NCI-H1417 (cell line): ENCODE measurements at regions not wholly inside any gene's neighbourhood (a gene's known extent, or its start where the extent isn't known, plus 50 kb on each side); places are given as distances from the start of the nearest gene placed in this dataset.

Experiments
- DNase-seq, 3 experiments: peaks; one replicate each; lab custom pipeline; 2025; lab: John Stamatoyannopoulos, UW

DNA sequence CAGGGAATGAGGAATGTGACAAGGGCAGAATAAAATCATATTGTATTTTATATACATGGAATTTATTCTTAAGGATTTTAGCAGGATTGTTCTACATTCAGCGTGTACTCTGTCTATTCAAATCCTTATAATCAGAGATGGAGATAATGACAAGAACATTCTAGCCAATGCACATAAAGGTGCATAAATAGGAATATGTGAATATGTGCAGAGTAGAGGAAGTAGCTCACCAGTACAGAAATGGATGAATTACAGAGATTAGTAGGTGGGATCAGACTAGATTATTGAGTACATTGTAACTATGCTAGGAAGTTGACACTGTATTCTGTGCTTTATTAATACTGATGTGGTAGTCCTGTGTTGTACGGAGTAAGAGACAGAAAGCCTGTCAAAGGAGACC, 1308.8 kb downstream of the FAM181B start:
- DNase-seq = no peak

DNA sequence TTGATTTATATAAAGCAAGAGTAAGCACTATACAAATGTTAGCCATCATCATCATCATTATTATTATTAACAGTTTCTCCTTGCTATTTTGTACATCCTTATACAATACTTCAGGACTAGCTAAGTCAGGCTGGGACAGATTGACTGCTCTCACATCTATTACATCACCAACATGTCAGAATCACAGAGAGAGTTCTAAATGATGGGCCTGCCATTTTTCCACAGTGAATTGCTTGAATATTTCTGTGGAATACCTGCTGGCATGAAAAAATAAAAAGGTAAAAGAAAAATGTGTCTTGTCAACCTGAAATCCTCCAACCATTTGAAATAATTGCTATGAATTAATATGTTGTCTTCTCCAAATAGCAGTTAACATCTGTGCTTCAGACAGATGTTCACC, 1311.3 kb downstream of the FAM181B start:
- DNase-seq = no peak

DNA sequence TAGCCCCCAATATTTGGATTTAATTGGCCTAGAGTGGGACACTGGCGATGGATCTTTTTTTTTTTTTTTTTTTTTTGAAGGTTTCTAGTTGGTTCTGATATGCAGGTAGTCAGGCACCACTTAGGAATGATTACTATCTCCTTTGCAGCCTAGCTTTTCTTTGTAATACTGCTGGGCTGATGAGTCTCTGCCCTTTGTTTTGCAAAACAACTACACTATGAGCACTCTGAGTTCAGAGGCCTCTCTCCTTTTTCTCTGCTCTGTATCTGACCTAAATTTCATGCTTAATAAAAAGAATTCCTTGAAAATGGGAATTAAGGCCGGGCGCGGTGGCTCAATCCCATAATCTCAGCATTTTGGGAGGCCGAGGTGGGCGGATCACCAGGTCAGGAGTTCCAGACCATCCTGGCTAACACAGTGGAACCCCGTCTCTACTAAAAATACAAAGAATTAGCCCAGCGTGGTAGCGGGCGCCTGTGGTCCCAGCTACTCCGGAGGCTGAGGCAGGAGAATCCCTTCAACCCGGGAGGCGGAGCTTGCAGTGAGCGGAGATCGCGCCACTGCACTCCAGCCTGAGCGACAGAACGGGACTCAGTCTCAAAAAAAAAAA, 1312.3 kb downstream of the FAM181B start:
- DNase-seq = no peak

DNA sequence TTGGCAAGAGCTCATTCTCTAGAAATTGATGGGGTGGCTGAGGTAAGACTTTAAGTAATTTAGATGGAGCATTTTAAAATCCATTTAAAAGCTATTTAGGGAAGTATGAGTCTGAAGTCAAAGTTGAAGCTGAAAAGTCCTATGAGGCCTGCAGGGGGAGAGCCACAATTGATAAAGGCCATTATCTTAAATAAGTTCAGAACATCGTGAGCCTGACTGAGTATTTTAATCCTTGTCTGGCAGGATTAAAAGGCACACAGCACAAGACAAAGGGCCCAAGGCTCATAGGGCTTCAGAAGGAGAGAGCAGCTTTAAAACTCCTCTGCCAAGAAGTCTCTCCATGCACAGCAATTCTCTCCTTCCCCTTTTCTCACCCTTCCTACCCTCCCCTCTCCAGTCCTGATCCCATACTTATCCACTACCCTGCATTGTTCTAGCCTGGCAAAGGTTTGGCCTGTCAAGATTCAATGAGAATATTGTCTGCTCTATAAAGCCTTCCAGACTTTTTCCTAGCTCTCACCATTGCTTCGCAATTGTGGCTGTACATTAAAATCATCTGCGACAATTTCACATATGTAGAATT, 1312.9 kb downstream of the FAM181B start:
- no peak for DNase-seq

DNA sequence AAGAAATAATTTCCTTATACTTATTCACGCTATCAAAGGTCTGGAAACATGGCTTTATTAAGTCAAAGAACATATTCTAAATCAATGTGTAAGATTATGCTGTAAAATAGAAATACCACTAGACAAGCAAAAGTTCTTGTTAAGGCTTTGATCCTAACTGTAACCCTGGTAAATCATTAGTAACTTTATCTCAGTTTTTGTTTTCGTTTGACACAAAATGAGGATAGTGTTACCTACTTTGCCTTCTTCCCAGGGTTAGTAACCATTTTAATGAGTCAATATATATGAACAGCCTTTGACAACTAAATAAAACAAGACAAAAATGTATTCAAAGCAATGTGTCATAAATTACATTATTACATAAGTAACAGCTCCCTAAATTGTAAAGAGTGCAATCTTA, 1336.3 kb downstream of the FAM181B start:
- no peak for DNase-seq

DNA sequence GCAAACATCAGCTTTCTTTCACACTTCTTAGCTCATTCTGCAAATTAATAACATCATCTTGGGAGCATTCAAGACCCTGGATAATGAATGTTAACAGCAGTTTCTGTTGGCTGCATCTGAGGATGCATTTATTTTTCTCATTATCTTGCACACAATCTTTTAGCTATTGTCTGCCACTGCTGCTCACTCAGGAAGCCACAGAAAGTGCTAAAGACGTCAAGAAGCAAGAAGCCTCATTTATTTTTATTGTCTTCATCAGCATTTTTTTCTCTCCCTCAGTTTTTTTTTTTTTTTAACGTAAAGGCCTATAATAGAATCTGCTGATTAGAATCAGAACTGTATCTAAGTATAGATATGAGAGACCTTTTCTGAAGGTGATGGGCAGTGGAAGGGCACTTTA, 1339.4 kb downstream of the FAM181B start:
- no peak for DNase-seq

DNA sequence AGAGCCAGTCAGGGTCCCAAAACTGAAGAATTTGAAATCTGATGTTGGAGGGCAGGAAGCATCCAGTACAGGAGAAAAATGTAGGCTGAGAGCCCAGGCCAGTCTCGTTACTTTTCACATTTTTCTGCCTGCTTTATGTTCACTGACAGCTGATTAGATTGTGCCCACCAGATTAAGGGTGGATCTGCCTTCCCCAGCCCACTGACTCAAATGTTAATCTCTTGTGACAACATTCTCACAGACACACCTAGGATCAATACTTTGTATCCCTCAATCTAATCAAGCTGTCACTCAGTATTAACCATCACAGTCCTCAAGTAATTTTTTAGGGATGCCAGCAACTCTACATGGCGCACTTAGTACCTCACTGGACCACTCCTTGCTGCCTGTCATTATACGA, 1345.3 kb downstream of the FAM181B start:
- no peak for DNase-seq

DNA sequence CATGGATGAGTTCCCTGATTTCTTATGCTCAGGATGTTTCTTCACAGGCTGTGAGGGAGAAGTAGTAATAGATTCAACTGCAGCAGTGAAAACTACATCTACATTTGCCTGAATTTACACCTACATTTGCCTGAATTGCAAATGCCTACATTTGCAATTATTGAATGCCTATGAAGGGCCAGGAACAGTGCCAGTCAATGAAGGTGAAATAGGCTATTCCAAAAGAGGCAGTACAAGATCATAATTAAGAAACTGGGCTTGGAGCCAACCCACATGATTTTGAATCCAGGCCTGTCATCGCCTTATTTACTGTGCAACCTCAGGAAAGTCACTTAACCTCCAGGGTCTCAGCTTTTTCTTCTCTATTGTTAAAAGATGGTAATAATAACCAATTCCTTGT, 1353.3 kb downstream of the FAM181B start:
- peak in 1 of 3 experiments; percentile 57 for DNase-seq

DNA sequence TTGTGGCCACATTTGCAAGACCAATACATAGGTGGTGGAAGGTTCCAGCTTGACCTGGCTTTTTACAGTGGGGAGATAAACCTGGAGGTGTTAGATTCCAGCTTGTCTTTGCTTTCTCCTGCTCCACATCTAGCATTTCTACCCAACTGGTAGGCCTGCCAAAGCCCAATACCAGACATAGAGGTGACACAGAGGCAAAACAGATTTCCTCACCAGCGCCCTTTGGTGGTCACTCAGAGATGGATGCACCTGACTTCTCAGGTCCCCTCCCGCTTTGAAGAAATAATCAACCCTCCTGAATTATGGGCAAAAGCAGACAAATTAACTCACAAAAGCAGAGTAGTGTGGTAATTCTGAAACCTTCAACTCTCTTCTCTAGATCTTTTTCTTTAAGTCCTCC, 1356.2 kb downstream of the FAM181B start:
- no peak for DNase-seq

DNA sequence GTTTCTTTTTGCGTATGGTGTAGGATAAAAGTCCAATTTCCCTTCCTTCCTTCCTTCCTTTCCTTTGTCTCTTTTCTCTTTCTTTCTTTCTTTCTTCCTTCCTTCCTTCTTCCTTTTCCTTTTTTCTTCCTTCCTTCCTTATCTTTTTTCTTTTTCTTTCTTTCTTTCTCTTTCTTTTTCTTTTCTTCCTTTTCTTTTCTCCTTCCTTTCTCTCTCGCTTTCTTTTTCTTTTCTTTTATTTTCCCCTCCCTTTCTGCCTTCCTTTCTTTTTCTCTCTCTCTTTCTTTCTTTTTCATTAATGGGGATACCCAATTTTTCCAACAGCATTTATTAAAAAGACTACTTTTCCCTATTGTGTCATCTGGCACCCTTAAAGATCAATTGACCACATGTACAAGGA, 1359.7 kb downstream of the FAM181B start:
- no peak for DNase-seq

DNA sequence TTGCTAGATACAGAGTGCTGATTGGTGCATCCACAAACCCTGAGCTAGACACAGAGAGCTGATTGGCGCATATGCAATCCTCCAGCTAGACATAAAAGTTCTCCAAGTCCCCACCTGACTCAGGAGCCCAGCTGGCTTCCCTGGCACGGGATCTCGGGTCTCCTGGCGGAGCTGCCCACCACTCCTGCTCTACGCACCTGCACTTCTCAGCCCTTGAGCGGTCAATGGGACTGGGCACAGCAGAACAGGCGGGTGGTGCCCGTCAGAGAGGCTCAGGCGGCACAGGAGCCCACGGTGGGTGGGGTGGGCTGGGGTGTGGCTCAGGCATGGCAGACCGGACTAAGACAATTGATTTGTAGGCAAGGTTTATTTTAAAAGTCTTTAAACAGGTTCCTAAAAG, 1365.5 kb downstream of the FAM181B start:
- no peak for DNase-seq

DNA sequence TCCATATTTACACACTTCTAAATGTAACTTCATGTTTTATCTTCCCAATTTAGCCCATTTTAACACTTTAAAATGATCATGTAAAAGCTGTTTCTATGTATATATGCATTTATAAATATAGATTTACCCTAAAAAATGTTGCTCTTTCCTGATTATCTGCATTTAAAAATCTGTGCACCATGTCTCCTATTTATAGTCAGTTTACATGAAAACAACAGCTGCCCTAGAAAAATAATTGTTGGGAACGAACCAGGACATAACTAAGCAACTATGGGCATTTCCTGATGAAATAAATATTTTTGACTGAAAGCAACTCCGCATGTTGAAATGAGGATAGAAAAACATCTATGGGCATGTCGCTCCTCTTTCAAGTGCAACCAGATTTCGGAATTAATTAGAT, 1368.2 kb downstream of the FAM181B start:
- no peak for DNase-seq

DNA sequence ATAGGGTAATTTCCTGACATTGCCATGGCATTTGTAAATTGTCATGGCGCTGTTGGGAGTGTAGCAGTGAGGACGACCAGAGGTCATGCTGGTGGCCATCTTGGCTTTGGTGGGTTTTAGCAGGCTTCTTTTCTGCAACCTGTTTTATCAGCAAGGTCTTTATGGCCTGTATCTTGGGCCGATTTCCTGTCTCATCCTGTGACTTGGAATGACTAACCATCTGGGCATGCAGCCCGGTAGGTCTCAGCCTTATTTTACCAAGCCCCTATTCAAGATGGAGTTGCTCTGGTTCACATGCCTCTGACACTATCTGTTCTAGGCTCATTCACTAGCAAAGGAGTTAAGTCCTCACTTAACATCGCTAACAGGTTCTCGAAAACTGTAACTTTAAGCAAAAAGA, 1374.2 kb downstream of the FAM181B start:
- no peak for DNase-seq

DNA sequence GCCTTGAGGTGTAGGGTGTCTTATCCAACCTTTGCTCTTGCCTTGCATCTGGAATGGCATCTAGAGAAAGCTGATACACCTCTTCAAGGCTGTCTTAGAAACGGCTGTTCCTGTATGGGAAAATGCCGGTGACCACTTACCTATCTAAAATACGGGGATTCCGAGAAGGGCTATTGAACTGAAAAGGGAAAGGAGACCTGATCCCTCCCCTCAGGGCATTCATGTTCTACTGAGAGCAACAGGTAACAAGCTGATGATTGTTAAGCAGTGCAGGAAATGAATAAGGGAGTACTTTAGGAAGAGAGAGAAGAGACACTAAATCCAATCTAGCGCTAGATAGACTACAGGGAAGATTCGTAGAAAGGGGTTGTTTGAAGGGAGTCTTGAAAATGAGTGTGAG, 1388.1 kb downstream of the FAM181B start:
- no peak for DNase-seq

DNA sequence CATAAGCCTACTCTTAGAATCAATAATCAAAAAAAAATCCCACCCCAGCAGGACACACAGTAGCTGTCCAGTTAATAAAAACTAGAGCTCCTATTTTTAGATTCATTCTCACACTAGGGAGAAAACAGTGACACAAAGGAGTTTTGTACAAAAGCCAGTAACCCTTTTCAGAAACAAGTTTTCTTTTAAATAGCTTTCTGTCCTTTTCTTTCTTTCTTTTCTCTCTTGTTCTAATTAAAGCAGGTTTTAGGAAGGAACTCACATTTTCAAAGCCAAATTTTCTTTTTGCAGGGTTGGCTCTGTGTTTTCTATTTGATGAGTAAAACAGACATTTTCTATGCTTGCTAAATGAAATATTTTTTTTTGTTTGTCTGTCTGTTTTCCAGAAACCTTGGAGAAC, 1390.7 kb downstream of the FAM181B start:
- DNase-seq = no peak

DNA sequence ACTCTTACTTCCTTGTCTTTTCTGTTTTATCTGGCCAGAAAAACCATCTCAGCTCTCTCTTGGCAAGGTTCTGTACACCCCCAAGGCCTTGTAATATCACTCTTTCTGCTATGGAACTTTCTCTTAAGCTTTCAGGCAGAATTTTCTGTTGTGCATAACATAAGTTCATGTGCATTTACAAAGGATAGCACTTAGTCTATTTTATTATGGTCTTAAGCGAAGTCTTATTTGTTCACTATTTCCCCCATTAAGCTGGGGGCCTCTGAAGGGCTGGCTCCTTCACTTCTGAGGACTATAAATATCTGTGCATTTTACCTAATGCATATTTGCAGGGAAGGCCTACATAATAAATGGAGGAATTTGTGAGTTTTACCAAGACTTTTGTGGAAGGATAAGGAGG, 1393.4 kb downstream of the FAM181B start:
- DNase-seq = no peak

DNA sequence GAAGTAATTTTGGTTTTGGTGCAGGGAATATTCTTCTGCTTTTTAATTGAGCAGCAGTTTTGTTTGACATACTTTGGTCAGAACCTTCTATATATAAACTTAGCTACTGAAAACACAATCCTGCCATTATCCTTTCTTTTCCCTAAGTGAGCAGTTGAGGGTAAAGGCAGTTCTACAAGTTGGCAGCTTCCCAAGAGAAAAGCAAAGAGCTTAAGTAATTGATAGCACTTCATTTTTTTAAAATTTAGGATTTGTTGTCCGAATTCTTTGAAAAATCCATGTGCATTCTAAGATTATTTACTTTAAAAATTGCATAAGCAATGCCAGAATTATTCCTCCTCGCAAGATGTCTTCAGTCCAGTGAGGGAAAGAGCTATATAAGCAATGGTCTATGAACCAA, 1394.1 kb downstream of the FAM181B start:
- no peak for DNase-seq

DNA sequence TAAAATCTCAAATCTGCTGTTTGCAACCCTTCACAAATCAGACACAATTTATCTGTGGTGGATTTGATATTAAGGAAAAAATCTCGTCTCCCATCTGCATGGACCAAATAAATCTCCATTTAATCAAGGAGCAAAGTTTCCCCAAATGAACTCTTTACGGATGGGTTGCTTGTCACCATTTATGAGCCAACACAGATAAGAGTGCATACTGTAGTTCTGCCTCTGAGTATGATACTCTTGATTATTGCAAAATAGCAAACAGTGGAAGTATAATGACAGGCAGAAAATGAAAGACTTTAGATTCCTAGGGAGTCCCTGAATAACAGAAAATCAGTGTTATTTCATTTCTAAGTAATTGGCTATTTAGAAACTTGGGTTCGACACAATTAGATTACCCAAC, 1395.9 kb downstream of the FAM181B start:
- no peak for DNase-seq

DNA sequence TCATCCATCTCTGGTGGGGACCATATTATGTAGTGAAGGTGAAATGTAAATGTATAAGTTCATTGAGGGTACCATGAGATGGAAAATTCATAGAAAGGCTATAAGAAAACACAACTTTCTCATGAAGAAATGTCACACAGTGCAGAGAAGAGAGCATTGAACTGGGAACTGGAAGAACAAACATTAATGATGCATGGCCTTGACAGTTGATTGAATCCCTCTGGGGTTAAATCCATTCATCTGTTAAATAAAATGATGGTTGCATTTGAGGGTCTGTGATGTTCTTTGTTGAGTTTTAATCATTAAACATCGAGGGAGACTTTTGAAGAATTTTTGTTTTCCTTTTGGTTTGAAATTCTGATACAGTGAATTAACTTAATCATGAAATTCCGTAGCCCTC, 1401.4 kb downstream of the FAM181B start:
- no peak for DNase-seq

DNA sequence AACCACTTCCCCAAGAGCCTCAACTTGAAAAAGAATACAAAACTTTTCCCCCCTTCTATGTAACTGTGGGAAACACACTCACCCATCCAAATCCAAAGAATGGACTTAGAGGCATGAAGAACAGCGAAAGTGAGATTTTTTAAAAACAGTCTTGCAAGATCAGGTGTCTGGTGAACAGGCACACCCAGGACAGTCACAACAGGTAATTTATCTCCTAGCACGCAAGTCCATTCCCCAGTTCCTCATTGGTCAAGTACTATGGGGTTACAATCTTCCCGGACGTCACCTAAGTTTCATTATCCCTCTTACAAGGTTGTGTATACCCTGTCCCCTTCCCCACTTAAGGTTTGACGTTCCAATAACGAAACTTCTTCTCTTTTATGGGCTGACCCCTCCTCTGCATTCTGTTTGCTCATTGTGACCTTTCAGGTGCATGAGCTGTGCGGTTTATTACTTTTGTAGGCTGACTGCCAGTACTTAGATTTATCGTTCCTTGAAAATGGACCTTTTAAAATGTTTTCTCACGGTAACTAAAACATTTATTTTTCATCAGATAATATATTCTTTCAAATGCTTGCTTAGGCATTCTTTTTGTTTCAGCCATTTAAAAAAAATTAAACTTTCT, 1401.9 kb downstream of the FAM181B start:
- DNase-seq = no peak

DNA sequence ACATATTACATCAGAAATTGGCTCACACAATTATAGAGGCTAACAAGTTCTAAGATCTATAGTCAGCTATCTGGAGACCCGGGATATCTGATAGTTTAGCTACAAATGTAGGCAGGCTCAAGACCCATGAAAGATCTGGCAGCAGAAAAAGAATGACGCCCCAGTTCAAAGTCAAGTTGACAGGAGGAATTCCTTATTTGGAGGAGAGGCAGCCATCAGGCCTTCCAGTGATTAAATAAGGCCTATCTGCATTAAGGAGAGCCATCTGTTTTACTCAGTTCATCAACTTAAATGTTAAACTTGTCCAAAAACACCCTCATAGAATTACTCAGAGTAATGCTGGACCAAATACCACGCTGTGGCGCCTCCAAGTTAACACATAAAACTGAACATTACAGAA, 1402.6 kb downstream of the FAM181B start:
- no peak for DNase-seq

DNA sequence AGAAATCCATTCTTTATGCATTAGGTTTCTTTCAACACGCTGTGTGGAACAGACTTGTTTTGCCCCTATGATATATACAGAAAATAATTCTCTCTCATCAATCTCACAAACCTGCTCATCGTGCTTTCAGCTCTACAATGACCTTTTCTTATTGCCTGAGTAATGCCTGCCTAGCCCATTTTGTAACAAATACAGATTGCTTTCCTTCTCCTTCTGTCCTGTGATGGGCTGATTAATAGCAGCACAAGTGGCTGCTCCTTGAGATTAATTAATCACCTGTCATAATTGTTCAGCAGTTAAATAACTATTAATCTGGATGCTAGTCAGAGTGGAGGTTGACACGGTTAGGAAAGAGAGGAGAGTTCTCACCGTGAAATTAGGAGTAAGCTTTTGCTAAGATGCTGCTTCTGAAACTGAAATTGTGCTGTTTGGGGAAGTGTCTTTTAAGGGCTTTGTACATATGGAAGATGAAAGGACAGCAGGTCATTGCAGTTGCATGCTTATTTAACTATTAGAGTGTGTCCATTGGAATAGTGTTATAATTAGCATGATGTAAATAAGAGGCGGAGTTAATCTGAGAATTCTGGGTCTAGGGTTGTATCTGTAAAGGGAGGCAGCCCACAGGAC, 1430.5 kb downstream of the FAM181B start:
- DNase-seq = peak in 2 of 3 experiments; percentile 21 to 81

DNA sequence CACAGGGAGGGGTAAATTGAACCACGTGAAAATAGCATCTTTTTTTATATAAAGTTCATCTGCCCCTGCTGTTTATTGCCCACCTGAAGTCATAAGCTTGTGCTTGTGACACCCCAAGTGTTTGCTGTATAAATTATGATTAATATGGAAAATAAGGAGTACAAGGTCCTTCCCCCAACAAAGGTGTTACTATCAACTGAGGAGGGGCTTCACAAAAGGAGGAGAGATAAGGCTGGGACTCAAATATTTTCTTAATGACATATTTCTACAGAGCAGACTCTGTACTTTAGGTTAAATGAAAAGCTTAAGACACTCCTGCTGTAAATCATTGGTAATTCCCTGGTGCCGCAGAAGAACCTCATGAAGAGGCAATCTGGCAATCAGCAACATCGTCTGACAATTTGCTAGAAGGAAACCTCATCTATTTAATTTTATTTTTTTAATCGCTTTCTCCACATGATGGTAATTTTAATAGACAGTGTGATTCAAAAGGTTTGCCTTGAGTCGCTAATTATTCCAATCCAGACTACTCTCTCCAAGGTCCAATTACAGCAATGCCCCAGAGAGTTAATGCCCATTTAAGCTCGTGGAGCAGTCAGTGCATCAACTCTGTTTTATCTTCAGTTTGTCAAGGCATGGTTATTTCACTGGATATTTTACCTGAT, 1432.4 kb downstream of the FAM181B start:
- DNase-seq = peak; percentile 50 to 87 (median 57)
